Gastrocnemius medialis (tissue), 4 donors: ENCODE measurements at regions not wholly inside any gene's neighbourhood (a gene's known extent, or its start where the extent isn't known, plus 50 kb on each side); places are given as distances from the start of the nearest gene placed in this dataset.

ENCODE experiments used
- POLR2A ChIP-seq, 2 donors: fragments of 450-650 bp; IDR thresholded peaks; one replicate each; pipeline ENCODE4 v1.6.1; 2017; ENCODE audit warnings: antibody characterized with exemption in 2 of 2, mild to moderate bottlenecking in 2 of 2, moderate library complexity in 2 of 2
- TF ChIP-seq, protein P1 (sequence below), 5 experiments: fragments of 450-650 bp in 3 of 5; fragments of 200-600 bp in 2 of 5; sonication (generic) in 2 of 5; IDR thresholded peaks in 4 of 5; conservative IDR thresholded peaks in 1 of 5; 1 replicate in 4 of 5; 2 replicates in 1 of 5; pipeline ENCODE4 v1.5.1; 2016 to 2019; ENCODE audit warnings: antibody characterized with exemption in 5 of 5, mild to moderate bottlenecking in 3 of 5, moderate library complexity in 3 of 5

DNA sequence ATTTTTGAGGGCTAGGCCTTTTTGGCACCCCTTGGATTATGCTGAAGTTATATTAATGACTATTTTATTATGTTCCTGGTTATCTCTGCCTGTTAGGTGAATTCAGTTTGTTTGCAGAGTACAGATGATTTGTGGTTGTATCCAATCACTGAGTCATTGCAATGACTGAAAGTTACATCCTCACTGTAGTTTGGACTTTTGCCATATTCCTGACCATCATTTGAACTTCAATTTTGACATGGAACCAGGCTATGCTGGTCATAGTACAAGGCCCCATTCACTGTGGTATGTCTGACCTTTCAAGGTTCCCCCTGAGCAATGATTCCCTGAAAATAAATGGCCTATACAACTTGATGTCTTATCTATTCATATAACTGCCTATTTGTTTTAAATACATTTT lies 621.0 kb downstream of the CCER1 start:
- TF ChIP-seq POLR2A (IDR thresholded peaks at IDR 0.05): no peak
- TF ChIP-seq, protein P1, sequence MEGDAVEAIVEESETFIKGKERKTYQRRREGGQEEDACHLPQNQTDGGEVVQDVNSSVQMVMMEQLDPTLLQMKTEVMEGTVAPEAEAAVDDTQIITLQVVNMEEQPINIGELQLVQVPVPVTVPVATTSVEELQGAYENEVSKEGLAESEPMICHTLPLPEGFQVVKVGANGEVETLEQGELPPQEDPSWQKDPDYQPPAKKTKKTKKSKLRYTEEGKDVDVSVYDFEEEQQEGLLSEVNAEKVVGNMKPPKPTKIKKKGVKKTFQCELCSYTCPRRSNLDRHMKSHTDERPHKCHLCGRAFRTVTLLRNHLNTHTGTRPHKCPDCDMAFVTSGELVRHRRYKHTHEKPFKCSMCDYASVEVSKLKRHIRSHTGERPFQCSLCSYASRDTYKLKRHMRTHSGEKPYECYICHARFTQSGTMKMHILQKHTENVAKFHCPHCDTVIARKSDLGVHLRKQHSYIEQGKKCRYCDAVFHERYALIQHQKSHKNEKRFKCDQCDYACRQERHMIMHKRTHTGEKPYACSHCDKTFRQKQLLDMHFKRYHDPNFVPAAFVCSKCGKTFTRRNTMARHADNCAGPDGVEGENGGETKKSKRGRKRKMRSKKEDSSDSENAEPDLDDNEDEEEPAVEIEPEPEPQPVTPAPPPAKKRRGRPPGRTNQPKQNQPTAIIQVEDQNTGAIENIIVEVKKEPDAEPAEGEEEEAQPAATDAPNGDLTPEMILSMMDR (IDR thresholded peaks at IDR 0.05 in 4 of 5, conservative IDR thresholded peaks at IDR 0.05 in 1 of 5): no peak
